ENCODE measurements at regions not wholly inside any gene's neighbourhood (a gene's known extent, or its start where the extent isn't known, plus 50 kb on each side); places are given as distances from the start of the nearest gene placed in this dataset.

- TF ChIP-seq CTCF (conservative IDR thresholded peaks at IDR 0.05) (no peak), EZH2 (IDR thresholded peaks at IDR 0.05; ENCODE audit: low read depth) (no peak)
Observed at GRCh38 chr5:67978171-67978570, 237.4 kb upstream of the PIK3R1 start.
